Endothelial cell of umbilical vein (primary cell): ENCODE measurements at regions not wholly inside any gene's neighbourhood (a gene's known extent, or its start where the extent isn't known, plus 50 kb on each side); places are given as distances from the start of the nearest gene placed in this dataset.

Source experiments
- BruUV-seq: library from RNA; stranded (reverse); fragments of 400-500 nt; replicated peaks from 2 replicates; lab custom pipeline; 2021; lab: Mats Ljungman, UMichigan
- CTCF ChIA-PET: fragments of 300-600, 350-600 bp; sonication (Branson Sonifier 250); formaldehyde crosslinking; loops from one replicate; lab custom pipeline; 2021; ENCODE audit warnings: antibody characterized with exemption, inconsistent platforms; lab: Charles Lee
- POLR2A ChIA-PET: fragments of 300-600, 350-600 bp; sonication (Branson Sonifier 250); formaldehyde crosslinking; loops from one replicate; lab custom pipeline; 2021; ENCODE audit warnings: antibody characterized with exemption, inconsistent platforms; lab: Charles Lee
- DNase-seq: peaks from one replicate; pipeline ENCODE4 v3.0.0-alpha.2; 2011; ENCODE audit warnings: low read depth, low spot score
- FAIRE-seq: peaks from 2 replicates; lab custom pipeline; 2011; peaks lifted over from hg19 to GRCh38; lab: Jason Lieb, UNC
- H2AFZ ChIP-seq: 2 replicates; pipeline ENCODE4 v1.6.0; 2012; ENCODE audit warnings: low read depth, low read length, control low read depth, inconsistent platforms
- H3K27ac ChIP-seq: 2 replicates; pipeline ENCODE4 v1.5.1; 2011; ENCODE audit warnings: low read depth, mild to moderate bottlenecking, control low read depth, low read length, moderate library complexity; ENCODE audit not compliant: insufficient read depth
- H3K27me3 ChIP-seq, 2 experiments: 2 replicates each; pipeline versions ENCODE4 v1.6.0 to v1.6.1; 2011; ENCODE audit warnings: low read length in 2 of 2, mixed read lengths in 1 of 2; ENCODE audit not compliant: control insufficient read depth in 2 of 2, insufficient read depth in 2 of 2
- H3K36me3 ChIP-seq, 2 experiments: 2 replicates in 1 of 2; 3 replicates in 1 of 2; pipeline ENCODE4 v1.5.1; 2011; ENCODE audit warnings: low read length in 2 of 2, mild to moderate bottlenecking in 1 of 2, moderate library complexity in 1 of 2; ENCODE audit not compliant: control insufficient read depth in 2 of 2, insufficient read depth in 2 of 2; ENCODE audit errors: extremely low read depth in 1 of 2
- H3K4me1 ChIP-seq: 3 replicates; pipeline ENCODE4 v1.5.1; 2011; ENCODE audit warnings: mild to moderate bottlenecking, low read length; ENCODE audit not compliant: control insufficient read depth, insufficient read depth; ENCODE audit errors: extremely low read depth
- H3K4me2 ChIP-seq: 2 replicates; pipeline ENCODE4 v1.6.1; 2011; ENCODE audit warnings: low read length, control low read depth, mixed read lengths; ENCODE audit not compliant: insufficient read depth
- H3K4me3 ChIP-seq, 3 experiments: fragments of 200-600 bp in 1 of 3; sonication (generic), shearing (Covaris generic) in 1 of 3; replicated peaks in 1 of 3; 2 replicates each; pipeline ENCODE4 v1.5.1; 2011 to 2016; ENCODE audit warnings: control low read depth in 3 of 3, low read length in 3 of 3, mild to moderate bottlenecking in 2 of 3, inconsistent platforms in 1 of 3, low read depth in 1 of 3, moderate library complexity in 1 of 3; ENCODE audit not compliant: insufficient read depth in 1 of 3
- H3K79me2 ChIP-seq: 2 replicates; pipeline ENCODE4 v1.6.0; 2012; ENCODE audit warnings: low read length, inconsistent platforms; ENCODE audit not compliant: control insufficient read depth, insufficient read depth
- H3K9ac ChIP-seq: replicated peaks from 2 replicates; pipeline ENCODE3; 2011; ENCODE audit warnings: low read length, control low read depth; ENCODE audit not compliant: insufficient read depth; ENCODE audit errors: extremely low read depth
- H3K9me1 ChIP-seq: replicated peaks from 3 replicates; pipeline ENCODE4 v1.6.0; 2011; ENCODE audit warnings: mild to moderate bottlenecking, low read length; ENCODE audit not compliant: control insufficient read depth, insufficient read depth; ENCODE audit errors: extremely low read depth
- H3K9me3 ChIP-seq: replicated peaks from 2 replicates; pipeline ENCODE4 v1.5.1; 2012; ENCODE audit warnings: low read length, inconsistent platforms; ENCODE audit not compliant: control insufficient read depth, insufficient read depth
- H4K20me1 ChIP-seq: replicated peaks from 2 replicates; pipeline ENCODE3; 2011; ENCODE audit warnings: mild to moderate bottlenecking, low read length; ENCODE audit not compliant: control insufficient read depth, insufficient read depth; ENCODE audit errors: extremely low read depth
- EZH2 ChIP-seq: IDR thresholded peaks from 2 replicates; pipeline ENCODE4 v1.6.1; 2012; ENCODE audit warnings: borderline replicate concordance, low read depth, mild to moderate bottlenecking, moderate library complexity, low read length, inconsistent platforms; ENCODE audit not compliant: severe bottlenecking
- FOS ChIP-seq: IDR thresholded peaks from 2 replicates; pipeline ENCODE4 v1.6.1; 2011; ENCODE audit warnings: mild to moderate bottlenecking, low read length, moderate library complexity, borderline replicate concordance; ENCODE audit not compliant: insufficient read depth
- GATA2 ChIP-seq: IDR thresholded peaks from 2 replicates; pipeline ENCODE4 v1.7.0; 2011; ENCODE audit warnings: low read depth, mild to moderate bottlenecking, moderate library complexity, mixed read lengths, low read length; ENCODE audit not compliant: insufficient read length, insufficient read depth
- JUN ChIP-seq: IDR thresholded peaks from 2 replicates; pipeline ENCODE4 v1.6.1; 2011; ENCODE audit warnings: borderline replicate concordance, low read depth; ENCODE audit not compliant: insufficient read length, insufficient read depth
- MYC ChIP-seq: IDR thresholded peaks from one replicate; pipeline ENCODE4 v1.6.1; 2011; ENCODE audit warnings: mild to moderate bottlenecking, low read depth, low read length
- POLR2A ChIP-seq: IDR thresholded peaks from 2 replicates; pipeline ENCODE4 v1.6.1; 2012; ENCODE audit warnings: low read depth, mild to moderate bottlenecking, control low read depth, low read length
- POLR2AphosphoS5 ChIP-seq: IDR thresholded peaks from 2 replicates; pipeline ENCODE4 v1.6.1; 2012; ENCODE audit warnings: low read depth, mild to moderate bottlenecking, control low read depth, low read length, moderate library complexity; ENCODE audit not compliant: insufficient read depth
- dilution Hi-C: fragments of 300-500 bp; cut with MboI; formaldehyde crosslinking; loops from one replicate; pipeline ENCODE4 v1.15.0; 2019; ENCODE audit warnings: low sequenced_read_pairs; ENCODE audit not compliant: extremely low pct_ligation_motif_present
- intact Hi-C: fragments of 100-400 bp; cut with micrococcal nuclease; formaldehyde crosslinking; loops from one replicate; pipeline ENCODE4 v1.10.0; 2022
- TF ChIP-seq, protein P1 (sequence below): IDR thresholded peaks from 2 replicates; pipeline ENCODE4 v1.6.1; 2011; ENCODE audit not compliant: insufficient read depth, insufficient read length
- TF ChIP-seq, protein P2 (sequence below), 2 donors: IDR thresholded peaks; 1 replicate in 1 of 2; 2 replicates in 1 of 2; pipeline ENCODE4 v1.5.1; 2011; ENCODE audit warnings: low read length in 2 of 2, mild to moderate bottlenecking in 2 of 2, moderate library complexity in 2 of 2, control low read depth in 1 of 2, inconsistent platforms in 1 of 2, low read depth in 1 of 2; ENCODE audit not compliant: insufficient read depth in 1 of 2; ENCODE audit errors: extremely low read depth in 1 of 2

DNA sequence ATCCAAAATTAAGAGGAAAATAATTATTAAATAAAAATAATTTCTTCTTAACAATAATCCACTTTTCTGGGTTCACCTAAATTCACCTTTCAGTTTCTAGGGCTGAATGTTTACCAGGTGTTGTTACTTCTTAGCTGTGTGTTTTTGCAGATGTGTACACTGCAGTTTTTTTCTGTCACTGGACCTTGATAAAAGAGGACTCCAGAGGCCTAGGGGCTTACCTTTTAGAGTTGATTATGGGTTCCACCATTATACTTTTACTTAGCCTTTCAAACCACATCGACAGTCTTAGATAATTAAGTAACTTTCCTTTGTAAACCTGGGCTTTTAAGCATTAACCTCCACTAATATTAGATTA lies 766.5 kb downstream of the BCKDHB start:
- H3K4me2 ChIP-seq = no peak overlapping the region
- POLR2A ChIA-PET = no interaction called here
- H3K36me3 ChIP-seq = no peaks in the 10 kb centered on the region
- TF ChIP-seq FOS (no peak), JUN (no peak), POLR2A (no peak)
- TF ChIP-seq, protein P1, sequence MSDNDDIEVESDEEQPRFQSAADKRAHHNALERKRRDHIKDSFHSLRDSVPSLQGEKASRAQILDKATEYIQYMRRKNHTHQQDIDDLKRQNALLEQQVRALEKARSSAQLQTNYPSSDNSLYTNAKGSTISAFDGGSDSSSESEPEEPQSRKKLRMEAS = no peak
- FAIRE-seq = no peak
- H3K4me3 ChIP-seq = no peak overlapping the region
- H3K79me2 ChIP-seq = no peaks in the 10 kb centered on the region
- dilution Hi-C loops (no loop called here), intact Hi-C loops (no loop called here)
- H3K27ac ChIP-seq = no peak overlapping the region
- H3K9ac ChIP-seq = no peak overlapping the region
- H3K27me3 ChIP-seq = no peaks in the 10 kb centered on the region
- no peak for DNase-seq
- H2AFZ ChIP-seq = no peak overlapping the region
- H3K9me3 ChIP-seq = no peaks in the 10 kb centered on the region
- no TSS peak for BruUV-seq
- no peaks in the 10 kb centered on the region for H3K9me1 ChIP-seq
- no peaks in the 10 kb centered on the region for H4K20me1 ChIP-seq
- no peaks in the 10 kb centered on the region for H3K4me1 ChIP-seq
- CTCF ChIA-PET = no interaction called here

DNA sequence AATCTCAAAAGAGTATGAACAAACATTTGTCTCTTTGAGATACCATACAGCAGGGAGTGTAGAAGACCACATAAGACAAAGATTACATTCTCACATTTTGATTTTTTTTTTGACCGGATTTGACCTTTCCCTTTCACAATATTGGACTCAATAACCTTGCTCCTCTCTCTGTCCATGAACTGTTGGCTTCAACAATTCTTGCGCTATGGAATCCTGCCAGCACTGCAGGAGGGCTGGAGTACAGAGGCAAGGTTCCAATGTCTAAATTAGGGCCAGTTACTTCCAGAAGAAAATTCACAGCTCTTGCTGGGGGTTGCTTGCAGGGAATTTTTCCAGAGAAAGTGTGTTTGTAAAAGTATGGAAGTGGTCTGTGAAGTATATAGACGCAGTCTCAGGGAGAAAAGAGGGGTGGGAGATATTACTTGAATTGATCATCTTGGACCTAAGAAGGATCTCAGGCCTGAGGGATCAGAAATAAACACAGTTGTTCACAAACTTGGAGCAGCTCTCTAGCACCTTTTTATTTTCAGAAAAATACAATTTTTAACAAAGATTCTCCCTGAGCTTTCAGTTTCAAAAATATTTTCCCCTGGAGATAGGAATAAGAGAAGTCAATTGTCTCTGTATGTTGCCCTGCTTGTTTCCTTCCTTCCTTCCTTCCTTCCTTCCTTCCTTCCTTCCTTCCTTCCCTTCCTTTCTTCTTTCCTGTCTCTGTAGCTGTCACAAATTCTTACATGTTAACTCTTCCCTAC lies 765.9 kb downstream of the BCKDHB start:
- POLR2A ChIA-PET = no interaction called here
- H3K9ac ChIP-seq = no peak overlapping the region
- CTCF ChIA-PET = no interaction called here
- DNase-seq = no peak
- H3K9me3 ChIP-seq = no peaks in the 10 kb centered on the region
- no peaks in the 10 kb centered on the region for H3K36me3 ChIP-seq
- FAIRE-seq = no peak
- H3K4me1 ChIP-seq = no peaks in the 10 kb centered on the region
- no peak overlapping the region for H3K27ac ChIP-seq
- no TSS peak for BruUV-seq
- no peaks in the 10 kb centered on the region for H4K20me1 ChIP-seq
- H3K4me3 ChIP-seq = no peak overlapping the region
- no peaks in the 10 kb centered on the region for H3K27me3 ChIP-seq
- dilution Hi-C loops (no loop called here), intact Hi-C loops (no loop called here)
- TF ChIP-seq FOS (no peak), EZH2 (no peak), MYC (no peak), POLR2AphosphoS5 (no peak), GATA2 (no peak), POLR2A (no peak), JUN (no peak)
- TF ChIP-seq, protein P1 = no peak
- TF ChIP-seq, protein P2, sequence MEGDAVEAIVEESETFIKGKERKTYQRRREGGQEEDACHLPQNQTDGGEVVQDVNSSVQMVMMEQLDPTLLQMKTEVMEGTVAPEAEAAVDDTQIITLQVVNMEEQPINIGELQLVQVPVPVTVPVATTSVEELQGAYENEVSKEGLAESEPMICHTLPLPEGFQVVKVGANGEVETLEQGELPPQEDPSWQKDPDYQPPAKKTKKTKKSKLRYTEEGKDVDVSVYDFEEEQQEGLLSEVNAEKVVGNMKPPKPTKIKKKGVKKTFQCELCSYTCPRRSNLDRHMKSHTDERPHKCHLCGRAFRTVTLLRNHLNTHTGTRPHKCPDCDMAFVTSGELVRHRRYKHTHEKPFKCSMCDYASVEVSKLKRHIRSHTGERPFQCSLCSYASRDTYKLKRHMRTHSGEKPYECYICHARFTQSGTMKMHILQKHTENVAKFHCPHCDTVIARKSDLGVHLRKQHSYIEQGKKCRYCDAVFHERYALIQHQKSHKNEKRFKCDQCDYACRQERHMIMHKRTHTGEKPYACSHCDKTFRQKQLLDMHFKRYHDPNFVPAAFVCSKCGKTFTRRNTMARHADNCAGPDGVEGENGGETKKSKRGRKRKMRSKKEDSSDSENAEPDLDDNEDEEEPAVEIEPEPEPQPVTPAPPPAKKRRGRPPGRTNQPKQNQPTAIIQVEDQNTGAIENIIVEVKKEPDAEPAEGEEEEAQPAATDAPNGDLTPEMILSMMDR (IDR thresholded peaks at IDR 0.05; ENCODE audit: extremely low read depth in 1 of 2, insufficient read depth in 1 of 2, low read depth in 1 of 2, low read length in 2 of 2) = no peak
- no peak overlapping the region for H3K4me2 ChIP-seq
- no peaks in the 10 kb centered on the region for H3K79me2 ChIP-seq
- no peak overlapping the region for H2AFZ ChIP-seq
- H3K9me1 ChIP-seq = no peaks in the 10 kb centered on the region
